HG03066 (cell line): ENCODE measurements at regions not wholly inside any gene's neighbourhood (a gene's known extent, or its start where the extent isn't known, plus 50 kb on each side); places are given as distances from the start of the nearest gene placed in this dataset.

ENCODE experiments used
- ATAC-seq: cut with Tn5 transposase; IDR thresholded peaks from one replicate; pipeline ENCODE4 v1.9.1; 2021; ENCODE audit warnings: low read depth; ENCODE audit not compliant: unreplicated experiment

DNA sequence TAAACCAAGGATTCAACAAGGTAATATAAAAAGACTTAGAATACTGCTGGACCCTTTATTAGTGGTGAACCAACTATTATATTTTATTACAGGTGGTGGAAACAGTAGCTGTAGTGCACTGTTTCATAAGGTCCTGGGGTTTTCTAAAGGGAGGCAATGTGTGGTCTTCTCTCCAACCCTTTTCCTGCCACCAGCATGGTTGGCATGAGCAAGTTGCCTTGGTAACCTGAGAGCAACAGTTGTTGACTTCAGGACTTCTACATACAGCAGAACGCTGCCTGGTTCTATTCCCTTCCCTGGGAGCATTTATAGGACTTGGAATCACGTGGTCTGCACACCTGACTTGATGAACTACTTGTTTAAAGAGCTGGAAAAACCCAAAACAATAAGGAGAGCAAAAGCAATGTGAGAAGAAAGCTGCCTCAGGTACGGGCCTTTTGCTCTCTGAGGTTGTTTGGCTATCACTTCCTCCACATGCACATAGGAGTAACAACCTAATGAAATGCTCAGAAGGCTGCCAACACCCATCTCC lies 81.1 kb upstream of the RAI14 start:
- no peak for ATAC-seq

DNA sequence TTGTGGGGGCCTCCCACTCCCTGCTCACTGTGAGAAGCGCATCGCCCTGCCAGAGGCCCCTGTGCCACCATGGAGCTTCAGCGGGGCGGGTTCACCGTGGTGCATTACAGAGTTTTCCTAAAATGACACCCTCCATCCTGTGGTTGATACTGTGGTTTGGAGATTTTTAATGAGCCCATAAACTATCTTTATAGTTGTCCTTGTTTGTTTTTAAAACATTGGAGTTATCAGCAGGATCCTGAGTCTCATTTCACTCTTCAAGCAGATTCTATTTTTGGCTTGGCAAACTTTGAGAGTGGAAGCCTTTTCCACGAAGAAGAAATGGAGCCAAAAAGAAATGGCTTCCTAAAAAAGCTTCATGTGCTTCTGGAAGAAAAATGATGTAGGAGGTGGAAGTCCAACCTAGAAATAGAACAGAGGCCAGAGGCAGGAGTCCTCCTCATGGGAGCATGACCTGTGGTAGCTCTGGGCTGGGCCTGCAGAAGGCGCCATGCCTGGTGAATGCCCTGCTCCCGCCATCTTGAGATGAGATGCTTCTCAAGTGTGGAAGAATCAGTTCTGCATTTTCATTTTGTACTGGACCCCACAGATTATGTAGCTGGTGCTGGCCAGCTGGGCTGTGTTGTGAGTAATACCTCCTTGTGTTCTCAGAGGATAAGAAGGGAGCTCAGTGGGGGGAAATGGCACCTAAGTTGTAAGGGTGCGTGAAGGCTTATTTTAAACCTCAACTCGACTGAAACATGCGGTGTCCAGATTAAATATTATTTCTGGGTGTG lies 79.0 kb upstream of the RAI14 start:
- ATAC-seq, result no peak

DNA sequence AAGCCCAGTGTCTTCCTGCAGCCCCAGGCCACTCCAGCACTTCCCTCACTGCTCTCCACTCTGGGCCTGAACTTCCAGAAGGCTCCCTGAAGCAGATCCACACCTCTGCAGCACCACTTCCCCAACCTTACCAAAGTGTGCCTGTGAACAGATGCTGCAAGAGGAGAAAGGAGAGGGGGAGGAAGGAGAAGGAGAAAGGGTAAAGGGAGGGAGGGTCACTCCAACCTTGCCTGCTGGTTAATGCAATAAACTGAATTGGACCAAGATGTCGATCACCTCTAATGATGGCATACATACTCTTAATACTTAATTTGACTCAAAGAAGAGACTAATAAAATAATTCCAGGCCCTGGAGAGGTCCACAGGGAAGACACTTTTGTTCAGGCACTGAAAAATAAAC lies 77.2 kb upstream of the RAI14 start:
- ATAC-seq, result no peak

DNA sequence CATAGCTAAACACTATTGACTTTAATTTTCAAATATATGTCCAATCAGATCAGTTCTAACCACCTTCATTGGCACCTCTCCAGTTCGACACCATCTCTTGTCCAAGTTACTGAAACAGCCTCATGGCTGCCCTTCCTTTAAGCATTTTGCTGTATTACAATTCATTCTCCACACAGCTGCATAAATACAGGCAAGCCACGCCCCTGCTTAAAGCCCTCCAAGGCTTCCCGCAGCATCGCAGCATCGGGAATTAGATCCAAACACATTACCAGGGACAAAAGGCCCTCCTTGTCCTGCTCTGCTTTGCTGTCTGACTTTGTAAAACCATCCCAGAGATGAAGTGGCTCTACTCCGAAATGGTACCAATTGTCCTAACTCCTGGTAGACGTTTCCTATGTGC lies 75.1 kb upstream of the RAI14 start:
- no peak for ATAC-seq

DNA sequence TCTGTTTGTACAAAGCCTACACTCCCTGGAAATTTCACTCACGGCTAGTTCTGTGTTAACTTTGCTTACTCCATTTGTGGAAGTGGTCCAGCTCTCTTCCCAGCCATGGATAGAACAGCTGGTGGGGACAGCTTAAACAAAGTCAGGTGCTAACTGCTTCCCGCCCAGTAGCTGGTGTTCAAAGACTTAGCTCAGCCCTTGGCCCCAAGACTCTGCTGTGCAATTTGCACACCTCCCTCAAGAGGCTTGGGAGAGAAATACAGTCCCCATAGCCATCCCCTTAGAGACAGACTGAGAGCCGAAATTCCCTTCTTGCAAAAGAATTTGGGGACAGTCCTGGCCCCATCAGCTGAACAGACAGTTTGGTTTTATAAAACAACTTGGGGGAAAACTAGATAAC lies 73.8 kb upstream of the RAI14 start:
- ATAC-seq, result no peak

DNA sequence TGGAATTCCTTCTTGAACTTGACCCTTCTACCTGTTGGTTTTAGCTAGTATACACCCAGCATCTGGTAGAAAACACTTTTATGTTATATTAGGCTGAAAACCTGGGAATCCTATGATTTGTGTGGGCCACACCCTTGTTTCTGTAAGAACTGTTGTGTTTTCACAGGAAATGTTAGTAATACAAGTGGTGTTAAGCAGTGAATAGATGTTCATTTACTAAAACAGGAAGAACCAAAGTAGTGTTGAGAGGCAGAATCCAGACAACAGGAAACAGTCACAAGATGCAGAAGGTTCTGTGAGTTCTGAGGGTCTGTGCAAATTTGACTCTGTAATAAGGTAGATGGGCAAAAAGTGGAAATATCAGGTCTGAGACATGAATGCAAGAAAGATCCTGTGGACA lies 73.0 kb upstream of the RAI14 start:
- ATAC-seq, result no peak

DNA sequence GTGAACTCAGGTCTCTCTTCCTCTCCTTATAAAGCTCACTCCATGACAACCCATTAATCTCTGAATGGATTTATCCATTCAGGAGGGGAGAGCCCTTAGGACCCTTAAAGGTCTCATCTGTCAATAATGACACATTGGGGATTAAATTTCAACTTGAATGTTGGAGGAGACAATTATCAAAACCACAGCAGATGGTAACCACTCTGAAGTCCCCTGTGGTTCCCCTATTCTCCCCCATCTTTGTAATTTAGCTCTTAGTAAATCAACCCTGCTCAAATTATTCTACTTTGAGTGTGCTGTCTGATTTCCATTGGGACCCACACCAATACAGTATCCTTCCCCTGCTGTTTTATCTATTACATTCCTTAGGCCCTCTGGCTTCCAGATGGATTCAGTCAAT lies 72.0 kb upstream of the RAI14 start:
- ATAC-seq, result no peak

DNA sequence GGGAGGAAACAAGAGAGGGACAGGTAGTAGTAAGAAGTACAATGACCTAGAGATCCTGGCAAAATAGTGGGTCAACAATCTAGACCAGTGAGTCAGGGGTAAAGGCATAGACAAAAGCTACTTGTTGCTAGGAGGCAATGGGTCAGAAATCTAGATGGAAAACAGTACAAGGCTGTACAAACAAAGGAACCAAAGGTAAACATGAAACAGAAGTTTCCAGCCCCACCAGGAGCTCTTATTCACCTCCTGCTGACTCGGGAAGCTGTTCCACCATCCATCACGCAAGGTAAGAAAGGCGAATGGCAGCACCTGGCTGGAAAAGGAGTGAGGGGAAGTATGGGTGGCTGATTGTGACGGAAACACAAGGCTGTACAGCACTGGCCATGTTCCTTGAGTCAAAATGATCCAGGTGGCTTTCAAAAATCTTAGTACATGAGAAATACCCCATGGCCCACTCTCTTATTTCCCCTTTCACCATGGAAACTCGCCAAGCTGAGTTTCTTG lies 70.5 kb upstream of the RAI14 start:
- ATAC-seq, result no peak

DNA sequence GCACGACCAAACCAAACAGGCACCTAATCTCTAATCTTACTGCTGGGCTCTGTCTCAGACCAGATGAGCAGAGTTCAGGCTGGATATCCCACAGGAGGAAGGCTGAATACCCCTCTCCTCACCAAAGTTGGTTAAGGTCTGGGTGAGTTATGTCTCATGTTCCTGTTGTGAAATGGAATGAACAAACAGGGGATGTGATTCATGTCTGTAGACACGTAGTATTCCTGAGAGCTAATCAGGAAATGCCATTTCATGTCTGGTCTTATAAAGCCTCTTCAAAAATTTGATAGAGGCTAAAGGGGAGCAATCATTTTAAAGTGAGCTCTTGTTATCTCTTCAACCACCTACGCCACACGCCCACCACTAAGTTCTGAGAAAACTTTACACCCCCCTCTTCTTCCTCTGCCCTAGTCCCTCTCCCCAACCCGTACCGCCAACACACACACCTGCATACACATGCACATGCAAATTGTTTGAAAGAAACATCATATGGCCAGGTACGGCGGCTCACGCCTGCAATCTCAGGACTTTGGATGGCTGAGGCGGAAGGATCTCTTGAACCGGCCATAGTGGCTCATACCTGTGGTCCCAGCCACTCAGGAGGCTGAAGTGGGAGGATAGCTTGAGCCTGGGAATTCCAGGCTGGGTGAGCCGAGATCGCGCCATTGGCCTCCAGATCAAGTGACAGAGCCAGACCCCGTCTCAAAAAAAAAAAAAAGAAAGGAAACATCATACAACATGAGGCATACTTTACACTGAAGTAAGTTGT lies 69.8 kb upstream of the RAI14 start:
- ATAC-seq, result no peak

DNA sequence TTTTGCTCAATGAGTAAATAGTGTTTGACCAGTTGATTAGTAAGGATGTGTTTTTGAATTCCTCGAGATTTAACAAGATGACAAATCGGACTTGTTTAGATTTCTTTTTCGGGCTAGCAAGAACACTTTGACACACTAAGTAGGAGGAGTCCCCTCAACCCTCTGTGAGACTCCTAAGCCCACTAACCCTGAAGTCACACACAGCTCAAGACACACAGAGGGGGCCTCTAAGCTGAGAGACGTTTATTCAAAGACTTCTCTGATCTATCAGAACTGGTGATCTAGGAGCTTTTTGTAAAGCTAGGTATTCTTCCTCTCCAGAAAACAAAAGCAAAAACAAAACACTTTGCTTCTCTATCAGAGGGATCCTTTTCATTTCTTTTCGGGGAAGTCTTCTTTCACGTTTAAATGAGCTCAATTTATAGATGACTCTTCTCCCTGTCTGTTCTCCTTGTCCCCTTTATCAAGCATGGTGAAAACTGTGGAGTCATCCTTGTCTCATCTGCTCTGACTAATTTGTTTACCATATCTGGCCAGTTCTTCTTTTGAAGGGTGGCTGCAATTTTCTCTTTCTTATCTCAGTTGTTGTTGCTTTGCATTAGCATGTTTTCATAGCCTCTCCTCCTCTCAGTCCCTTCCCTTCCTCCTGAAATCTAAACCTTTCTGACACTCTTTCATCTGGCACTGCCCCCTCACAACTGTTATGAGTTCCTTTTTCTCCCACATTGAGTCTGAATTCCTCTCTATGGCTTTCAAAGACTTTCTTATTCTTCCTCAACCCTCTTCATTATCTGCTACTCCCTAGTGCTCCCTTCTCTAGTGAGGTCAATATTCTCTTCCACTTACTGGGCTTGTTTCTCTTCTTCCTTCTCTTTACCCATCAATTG lies 68.5 kb upstream of the RAI14 start:
- ATAC-seq, result no peak

DNA sequence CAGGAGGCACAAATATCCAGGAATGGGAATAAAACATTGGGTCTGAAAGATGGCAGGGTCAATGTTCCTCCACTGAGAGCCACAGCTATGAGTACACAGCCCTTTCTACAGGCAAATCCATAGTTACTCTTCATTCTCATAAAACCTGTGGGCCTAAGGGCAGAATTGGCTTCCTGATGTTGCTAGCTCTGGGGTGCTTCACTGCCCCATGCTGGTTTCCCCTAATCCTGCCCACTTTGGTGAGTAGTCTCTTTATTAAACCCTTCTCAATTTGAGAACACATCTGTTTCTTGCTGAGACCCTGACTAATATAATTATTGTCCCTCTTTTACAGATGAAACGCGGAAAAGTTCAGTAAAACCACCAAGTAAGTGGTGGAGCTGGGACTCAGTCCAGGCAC lies 66.3 kb upstream of the RAI14 start:
- no peak for ATAC-seq

DNA sequence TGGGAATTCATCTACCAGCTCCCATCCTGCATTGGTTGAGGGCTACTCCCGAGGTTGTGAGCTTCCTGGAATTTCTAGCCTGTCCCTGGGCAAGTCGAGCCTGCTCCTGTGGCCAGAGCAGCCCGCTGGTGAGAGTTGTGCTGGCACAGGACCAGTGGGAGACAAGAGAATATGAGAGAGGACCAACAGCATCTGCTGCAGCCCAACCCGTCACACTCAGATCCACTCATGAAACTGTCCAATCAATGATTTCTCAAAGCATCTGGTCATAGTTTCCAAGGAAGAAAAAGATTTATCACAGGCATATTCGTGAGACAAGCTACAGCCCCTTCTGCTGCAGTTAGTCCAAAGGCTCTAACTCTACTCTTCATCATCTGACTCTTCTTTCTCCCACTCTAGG lies 64.4 kb upstream of the RAI14 start:
- ATAC-seq, result no peak

DNA sequence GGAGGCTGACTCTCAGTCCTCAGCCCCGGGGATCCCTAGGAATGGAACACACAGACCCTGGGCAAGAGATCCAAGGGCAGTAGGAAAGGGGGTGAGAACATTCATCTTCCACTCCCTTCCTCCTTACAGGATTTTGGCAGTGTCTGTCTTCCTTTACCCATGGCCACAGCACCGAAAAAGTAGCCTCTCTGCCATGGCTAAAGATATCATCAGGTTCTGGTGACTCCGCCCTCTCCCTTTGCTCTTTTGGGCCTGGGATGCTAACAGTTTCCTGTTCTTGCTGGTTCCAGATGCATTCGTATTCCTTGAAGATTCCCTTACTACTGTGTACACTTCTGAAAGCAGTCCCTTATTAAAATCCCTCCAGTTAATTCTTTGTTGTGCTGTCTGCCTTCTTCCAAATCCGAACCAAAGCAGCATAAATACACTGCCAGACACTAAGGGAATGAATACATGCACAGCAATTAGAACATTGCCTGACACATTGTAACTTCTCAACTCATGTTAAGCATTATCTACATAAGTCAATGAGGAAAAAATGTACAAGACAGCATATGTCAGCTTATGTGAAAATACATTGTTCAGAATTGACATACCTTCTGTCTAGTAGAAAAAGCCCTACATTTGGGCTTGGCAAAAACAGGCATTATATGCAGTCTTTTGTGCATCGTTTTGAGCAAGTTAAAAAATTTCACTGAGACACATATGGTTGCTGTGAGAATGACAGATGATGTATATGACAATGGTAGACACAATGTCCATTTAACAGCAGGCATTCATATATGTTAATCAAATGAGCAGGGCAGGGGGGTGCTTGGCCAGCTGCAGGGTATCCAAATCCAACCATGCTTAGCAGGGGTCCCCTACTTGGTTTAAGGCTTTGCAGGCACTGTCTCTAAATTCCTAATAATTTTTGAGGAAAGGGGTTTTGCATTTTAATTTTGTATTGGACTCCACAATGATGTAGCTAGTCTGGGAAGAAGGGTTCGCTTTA lies 58.8 kb upstream of the RAI14 start:
- ATAC-seq, result no peak

DNA sequence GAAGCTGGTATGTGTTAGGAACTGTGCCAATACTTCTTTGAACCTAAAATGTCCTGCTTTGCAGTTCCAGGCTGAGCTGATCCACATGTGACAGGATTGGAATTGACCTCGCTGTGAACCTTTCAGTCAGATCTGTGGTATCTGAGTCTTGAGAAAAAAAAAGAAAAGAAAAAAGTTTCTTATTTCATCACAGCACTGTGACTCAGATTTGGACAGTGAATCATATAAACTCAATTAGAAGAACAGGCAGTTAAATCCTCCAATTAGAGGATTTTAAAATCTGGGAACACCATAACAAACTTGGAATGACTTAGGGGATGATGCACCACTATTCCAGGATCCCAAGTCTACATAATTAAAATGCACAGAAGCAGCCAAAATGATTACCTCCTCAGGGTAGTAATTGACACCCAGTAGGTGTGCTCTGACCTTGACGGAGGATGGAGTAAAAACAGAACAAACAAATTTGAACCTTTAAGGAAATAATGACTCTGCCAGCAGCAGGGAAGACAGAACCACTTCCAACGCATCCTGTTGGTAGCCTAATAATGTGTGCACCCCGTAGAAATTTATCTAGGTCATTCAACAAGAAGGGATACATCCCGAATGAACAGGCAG lies 57.8 kb upstream of the RAI14 start:
- ATAC-seq, result no peak

DNA sequence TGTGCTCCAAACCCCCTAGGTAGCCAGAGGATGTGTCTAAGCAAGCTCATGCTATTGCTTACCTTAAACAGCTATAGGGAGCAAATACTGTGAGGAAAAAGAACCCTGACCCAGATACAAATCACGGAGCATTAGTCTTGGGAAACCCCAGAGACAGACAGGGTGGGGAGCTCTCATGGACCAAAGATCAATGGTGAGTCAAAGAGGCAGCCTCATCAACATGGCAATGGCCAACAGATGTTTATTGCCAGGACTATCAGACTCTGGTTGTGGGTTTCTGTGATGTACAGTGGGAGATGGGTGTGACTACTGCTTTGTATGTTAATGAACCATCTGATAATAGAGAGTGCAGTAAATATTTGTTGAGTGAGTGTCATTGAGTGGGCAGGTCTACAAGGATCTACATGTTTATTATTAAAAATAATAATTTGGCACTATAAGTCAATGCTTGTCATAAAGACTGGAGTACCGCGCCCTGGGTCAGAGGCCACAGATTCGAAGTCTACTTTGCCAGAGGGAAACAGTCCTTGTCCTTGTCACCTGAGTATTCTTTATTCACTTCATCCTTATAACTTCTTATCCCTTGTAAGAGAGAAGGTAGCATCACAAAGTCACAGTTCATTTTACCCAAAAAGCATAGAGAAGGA lies 56.5 kb upstream of the RAI14 start:
- ATAC-seq, result no peak

DNA sequence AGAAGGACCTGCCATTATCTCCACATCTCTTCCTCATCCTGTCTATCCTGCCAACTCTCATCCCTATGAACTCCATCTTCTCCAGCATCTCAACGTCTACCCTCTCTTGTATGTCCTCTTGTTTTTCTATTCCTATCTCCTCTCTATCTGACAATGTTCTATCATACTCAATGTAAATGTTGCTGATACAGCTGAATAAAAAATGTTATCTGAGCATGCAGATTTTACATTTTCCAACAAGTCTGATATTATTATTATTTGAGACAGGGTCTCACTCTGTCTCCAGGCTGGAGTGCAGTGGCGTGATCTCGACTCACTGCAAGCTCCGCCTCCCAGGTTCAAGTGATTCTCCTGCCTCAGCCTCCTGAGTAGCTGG lies 56.0 kb upstream of the RAI14 start:
- no peak for ATAC-seq

DNA sequence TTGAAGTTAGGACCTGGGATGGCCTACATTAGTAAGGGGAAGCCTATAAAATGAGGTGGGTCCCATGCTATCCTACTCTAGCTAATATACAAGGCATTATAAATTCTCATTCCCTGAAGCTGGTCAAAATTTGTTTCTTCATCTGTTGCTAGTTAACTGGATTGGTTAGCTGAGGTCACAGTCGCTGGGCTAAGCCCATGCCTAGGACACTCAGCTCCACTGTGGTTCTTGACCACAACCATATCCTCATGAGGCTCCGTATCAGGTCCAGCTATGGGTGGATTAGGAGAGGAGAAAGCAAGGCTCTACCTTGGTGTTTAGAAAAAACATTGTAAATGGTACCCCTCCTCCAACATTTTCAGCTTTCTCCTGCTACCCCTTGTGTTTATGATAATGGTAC lies 52.8 kb upstream of the RAI14 start:
- no peak for ATAC-seq

DNA sequence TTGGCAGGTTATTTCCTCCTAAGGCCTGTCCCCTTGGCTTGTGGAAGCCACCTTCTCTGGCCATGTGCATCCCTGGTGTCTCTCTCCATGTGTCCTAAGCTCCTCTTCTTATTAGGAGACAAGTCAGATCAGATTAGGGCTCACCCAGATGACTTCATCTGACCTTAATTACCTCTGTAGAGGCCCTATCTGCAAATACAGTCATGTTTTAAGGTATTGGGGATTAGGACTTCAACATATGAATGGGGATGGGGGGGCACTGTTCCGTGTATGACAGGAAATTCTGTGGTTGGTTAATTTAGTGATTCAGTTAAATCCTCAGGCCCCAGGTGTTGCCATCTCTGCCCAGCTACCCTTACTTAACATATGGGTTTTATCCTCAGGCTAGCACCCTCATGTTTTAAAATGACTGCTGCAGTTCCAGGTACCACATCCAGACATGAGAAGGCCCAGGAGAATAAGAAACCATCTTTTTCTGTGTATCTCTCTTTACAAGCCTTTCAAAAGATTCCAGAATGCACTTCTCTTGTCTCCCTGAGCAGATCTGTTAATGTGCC lies 51.9 kb upstream of the RAI14 start:
- ATAC-seq, result no peak
